ENCODE measurements at regions not wholly inside any gene's neighbourhood (a gene's known extent, or its start where the extent isn't known, plus 50 kb on each side); places are given as distances from the start of the nearest gene placed in this dataset.

- no peak for TF ChIP-seq CTCF (IDR thresholded peaks at IDR 0.05; ENCODE audit: low read depth, low read length)
- TF ChIP-seq EZH2phosphoT487 (IDR thresholded peaks at IDR 0.05; ENCODE audit: low read depth), result no peak
Observed at GRCh38 chr9:30575691-30576090, 1808.8 kb upstream of the ACO1 start.
